ENCODE measurements at regions not wholly inside any gene's neighbourhood (a gene's known extent, or its start where the extent isn't known, plus 50 kb on each side); places are given as distances from the start of the nearest gene placed in this dataset.

- TF ChIP-seq CTCF (IDR thresholded peaks at IDR 0.05; ENCODE audit: low read length) (no peak), EZH2phosphoT487 (IDR thresholded peaks at IDR 0.05; ENCODE audit: low read length) (no peak), EZH2 (optimal IDR thresholded peaks at IDR 0.05; ENCODE audit: low read depth, low read length) (no peak)
Observed at GRCh38 chr5:3839151-3839550, 243.5 kb downstream of the IRX1 start.

Data from MM.1S (cell line).